ENCODE measurements at regions not wholly inside any gene's neighbourhood (a gene's known extent, or its start where the extent isn't known, plus 50 kb on each side); places are given as distances from the start of the nearest gene placed in this dataset.

- TF ChIP-seq CTCF (IDR thresholded peaks at IDR 0.05) = no peak
- Histone ChIP-seq H3K27ac (no peak overlapping the region), H3K27me3 (no peaks in the 10 kb centered on the region), H3K4me3 (no peak overlapping the region), H3K9me3 (no peaks in the 10 kb centered on the region), H3K36me3 (no peaks in the 10 kb centered on the region), H3K4me1 (peaks cover 0 to 16% (median 5%) of the 10 kb centered on the region in 4 donors)
- intact Hi-C loops (cut with DNase I; ENCODE audit: low total_unique reads) = no loop called here
- DNase-seq = no peak
Measured at GRCh38 chr14:38044710-38045109, 163.0 kb upstream of the SSTR1 start.

DNA sequence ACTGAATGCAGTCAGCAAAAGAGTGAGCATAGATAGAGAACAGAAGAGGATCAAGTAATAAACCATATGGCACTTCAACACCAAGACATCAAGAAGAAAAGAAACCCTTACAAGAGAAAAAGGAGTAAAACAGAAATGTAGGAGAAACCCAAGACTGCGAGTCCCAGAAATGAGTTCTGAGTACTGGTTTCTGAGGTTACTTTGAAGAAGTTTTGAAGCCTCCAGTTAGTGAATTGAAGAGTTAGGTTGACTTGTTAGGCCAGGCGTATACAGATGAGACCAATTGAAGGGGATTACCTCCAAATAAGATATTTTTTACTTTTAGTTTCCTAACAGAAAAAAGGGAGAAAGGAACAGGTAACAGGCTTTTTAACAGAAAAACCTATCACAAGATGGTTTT, 162.2 kb upstream of the SSTR1 start:
- no peak overlapping the region for H3K4me3 ChIP-seq
- H3K9me3 ChIP-seq = no peaks in the 10 kb centered on the region
- no peak for DNase-seq
- H3K27me3 ChIP-seq = no peaks in the 10 kb centered on the region
- no peaks in the 10 kb centered on the region for H3K36me3 ChIP-seq
- no peak overlapping the region for H3K27ac ChIP-seq
- TF ChIP-seq CTCF (IDR thresholded peaks at IDR 0.05) = no peak
- H3K4me1 ChIP-seq = peaks cover 0 to 16% (median 5%) of the 10 kb centered on the region in 4 donors
- intact Hi-C loops (cut with DNase I; ENCODE audit: low total_unique reads) = no loop called here

- Histone ChIP-seq H3K4me3 (no peak overlapping the region), H3K4me1 (peaks cover 0 to 16% (median 5%) of the 10 kb centered on the region in 4 donors), H3K27me3 (no peaks in the 10 kb centered on the region), H3K9me3 (no peaks in the 10 kb centered on the region), H3K27ac (no peak overlapping the region), H3K36me3 (no peaks in the 10 kb centered on the region)
- TF ChIP-seq CTCF (IDR thresholded peaks at IDR 0.05) = no peak
- no peak for DNase-seq
- intact Hi-C loops (cut with DNase I; ENCODE audit: low total_unique reads) = no loop called here
Measured at GRCh38 chr14:38046160-38046559, 161.5 kb upstream of the SSTR1 start.

GRCh38 chr14:38047195-38047902, 160.4 kb upstream of the SSTR1 start:
- H3K36me3 ChIP-seq = no peaks in the 10 kb centered on the region

GRCh38 chr14:38053666-38054065, 154.0 kb upstream of the SSTR1 start:
- Histone ChIP-seq H3K4me1 (no peaks in the 10 kb centered on the region), H3K9me3 (no peaks in the 10 kb centered on the region), H3K27me3 (no peaks in the 10 kb centered on the region), H3K4me3 (no peak overlapping the region), H3K36me3 (no peaks in the 10 kb centered on the region), H3K27ac (no peak overlapping the region)
- DNase-seq = no peak
- no peak for TF ChIP-seq CTCF (IDR thresholded peaks at IDR 0.05)
- intact Hi-C loops (cut with DNase I; ENCODE audit: low total_unique reads) = no loop called here

More at GRCh38 chr14:38047195-38047902, 160.4 kb upstream of the SSTR1 start:
- H3K4me1 ChIP-seq = peaks cover 0 to 11% (median 3%) of the 10 kb centered on the region in 4 donors
- no peak for DNase-seq
- H3K9me3 ChIP-seq = no peaks in the 10 kb centered on the region
- no peak overlapping the region for H3K4me3 ChIP-seq
- H3K27me3 ChIP-seq = no peaks in the 10 kb centered on the region
- no peak for TF ChIP-seq CTCF (IDR thresholded peaks at IDR 0.05)
- intact Hi-C loops (cut with DNase I; ENCODE audit: low total_unique reads) = no loop called here
- H3K27ac ChIP-seq = no peak overlapping the region

All from tibial artery (tissue), 4 donors.